ENCODE measurements at regions not wholly inside any gene's neighbourhood (a gene's known extent, or its start where the extent isn't known, plus 50 kb on each side); places are given as distances from the start of the nearest gene placed in this dataset.

DNA sequence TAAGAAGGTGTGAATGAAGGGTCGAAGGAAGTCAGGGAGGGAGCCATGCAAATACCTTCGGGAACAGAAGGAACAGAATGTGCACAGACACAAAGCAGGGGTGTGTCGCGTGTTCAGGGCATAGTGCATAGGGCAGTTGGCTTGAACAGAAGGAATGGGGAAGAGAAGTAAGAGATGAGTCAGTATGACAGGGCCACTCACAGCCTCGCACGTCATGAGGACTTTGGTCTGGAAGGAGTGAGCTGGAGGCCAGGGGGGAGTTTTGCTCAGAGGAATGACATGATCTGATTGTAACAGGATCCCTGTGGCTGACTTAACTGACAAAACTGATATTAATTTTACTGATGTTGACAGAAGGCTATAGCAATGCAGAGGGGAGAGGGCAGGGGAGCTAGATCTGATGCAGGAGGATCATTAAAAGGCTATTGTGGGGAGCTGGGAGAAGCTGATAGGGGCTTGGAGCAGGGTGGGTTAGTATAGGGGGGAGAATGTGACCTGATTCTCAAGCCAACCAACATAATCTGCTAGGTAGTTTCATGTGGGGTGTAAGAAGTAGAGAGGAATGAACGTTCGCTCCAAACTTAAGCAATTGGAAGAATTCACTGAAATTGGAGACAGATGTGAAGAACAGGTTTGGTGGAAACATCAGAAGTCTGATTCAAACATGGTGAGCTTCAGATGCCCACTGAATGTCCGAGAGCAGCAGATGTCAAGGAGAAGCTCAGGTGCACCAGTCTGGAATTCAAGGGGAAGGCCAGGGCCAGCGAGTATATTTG, 60.4 kb upstream of the COPS8 start:
- H2BK5ac ChIP-seq (ENCODE audit: low read depth, low read length): no peak overlapping the region
- no peak overlapping the region for H2AK5ac ChIP-seq (ENCODE audit: low read depth, low read length)
- no peak overlapping the region for H2BK12ac ChIP-seq (ENCODE audit: low read depth, low read length)
- no peaks in the 10 kb centered on the region for H3K79me2 ChIP-seq (ENCODE audit: control insufficient read depth in 1 of 2, insufficient read depth in 2 of 2, low read length in 2 of 2)
- H3K27ac ChIP-seq (ENCODE audit: low read depth, low read length): no peak overlapping the region
- H3K23me2 ChIP-seq (ENCODE audit: low read depth, low read length): no peaks in the 10 kb centered on the region
- no peak overlapping the region for H2BK20ac ChIP-seq (ENCODE audit: low read length)
- no peak overlapping the region for H3K18ac ChIP-seq (ENCODE audit: extremely low read depth, low read length)
- H3K9me3 ChIP-seq (ENCODE audit: insufficient read depth in 2 of 2, low read depth in 1 of 2, low read length in 1 of 2): peaks cover 0 to 7% of the 10 kb centered on the region in 2 experiments; a peak in 2 of 4 replicates
- no peak overlapping the region for H3K4me2 ChIP-seq (ENCODE audit: insufficient read depth in 1 of 2, low read depth in 2 of 2, low read length in 2 of 2)
- no peak overlapping the region for H3K9ac ChIP-seq (replicated peaks in 1 of 4; ENCODE audit: extremely low read depth in 1 of 4, low read depth in 3 of 4, low read length in 3 of 4)
- no peak overlapping the region for H2BK120ac ChIP-seq (replicated peaks; ENCODE audit: low read depth, low read length)
- no peaks in the 10 kb centered on the region; a peak in 2 of 7 replicates for H3K27me3 ChIP-seq (replicated peaks in 1 of 4; ENCODE audit: control insufficient read depth in 3 of 4, extremely low read depth in 1 of 4, insufficient read depth in 3 of 4, low read length in 3 of 4)
- DNase-seq (ENCODE audit: low read depth in 1 of 2, low spot score in 2 of 2) (no peak), FAIRE-seq (no peak)
- no peak overlapping the region for H3K4ac ChIP-seq (replicated peaks; ENCODE audit: insufficient read length, low read depth, low read length)
- no peak overlapping the region for H4K91ac ChIP-seq (replicated peaks; ENCODE audit: insufficient read length, low read length)
- H3K23ac ChIP-seq (ENCODE audit: insufficient read length): no peak overlapping the region
- no peaks in the 10 kb centered on the region for H3K79me1 ChIP-seq (ENCODE audit: low read depth, low read length)
- 93% methylated on average over 10 of the region's 10 CpGs; no CpG with 5 or more reads in 1 of the 2 experiments for WGBS, 2 experiments (ENCODE audit: extremely low coverage in 1 of 2, insufficient coverage in 1 of 2, insufficient read length in 1 of 2, insufficient replicate concordance in 2 of 2, low coverage in 1 of 2, low lambda C conversion rate in 2 of 2, missing lambda C conversion rate in 1 of 2)
- POLR2A ChIA-PET (ENCODE audit: partially characterized antibody): no interaction called here
- no peak overlapping the region for H3K4me3 ChIP-seq (ENCODE audit: extremely low read depth in 1 of 4, insufficient read depth in 2 of 4, low read depth in 3 of 4, low read length in 4 of 4)
- no peak overlapping the region for H4K8ac ChIP-seq (ENCODE audit: extremely low read depth, insufficient read depth, low read length)
- no peak overlapping the region for H4K5ac ChIP-seq (ENCODE audit: insufficient read length, low read depth, low read length)
- H2AFZ ChIP-seq (ENCODE audit: low read length): no peak overlapping the region
- H3K14ac ChIP-seq (ENCODE audit: insufficient read length): no peak overlapping the region
- CTCF ChIA-PET (ENCODE audit: partially characterized antibody): interaction anchor here (1.0 to 5.0 kb wide), 7 partner anchors 9 to 682 kb away, joined by 3 to 36 read pairs (median 4); no protein-coding TSS in a partner anchor
- no peaks in the 10 kb centered on the region for H4K20me1 ChIP-seq (replicated peaks in 1 of 2; ENCODE audit: control insufficient read depth in 1 of 2, insufficient read depth in 2 of 2, low read length in 2 of 2)
- H2BK15ac ChIP-seq (ENCODE audit: low read length): no peak overlapping the region
- no peaks in the 10 kb centered on the region for H3K36me3 ChIP-seq (ENCODE audit: control insufficient read depth in 2 of 4, insufficient read depth in 4 of 4, low read length in 3 of 4)
- no peaks in the 10 kb centered on the region for H3K4me1 ChIP-seq (replicated peaks in 1 of 4; ENCODE audit: control insufficient read depth in 3 of 4, insufficient read depth in 4 of 4, low read length in 3 of 4)
- H3K56ac ChIP-seq (replicated peaks; ENCODE audit: insufficient read length, low read depth, low read length): no peak overlapping the region
- no peak for TF ChIP-seq CHD2 (IDR thresholded peaks at IDR 0.05; ENCODE audit: low read length)
- no peak for TF ChIP-seq KDM5A (IDR thresholded peaks at IDR 0.05; ENCODE audit: low read length)
- no peak for TF ChIP-seq NANOG (IDR thresholded peaks at IDR 0.05; ENCODE audit: insufficient read depth, low read depth, low read length, poor library complexity, severe bottlenecking)
- TF ChIP-seq POLR2AphosphoS5 (IDR thresholded peaks at IDR 0.05; ENCODE audit: low read depth, low read length): no peak
- no peak for TF ChIP-seq CBX8 (IDR thresholded peaks at IDR 0.05; ENCODE audit: borderline replicate concordance, low read depth, low read length)
- TF ChIP-seq, protein P1, sequence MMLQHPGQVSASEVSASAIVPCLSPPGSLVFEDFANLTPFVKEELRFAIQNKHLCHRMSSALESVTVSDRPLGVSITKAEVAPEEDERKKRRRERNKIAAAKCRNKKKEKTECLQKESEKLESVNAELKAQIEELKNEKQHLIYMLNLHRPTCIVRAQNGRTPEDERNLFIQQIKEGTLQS (IDR thresholded peaks at IDR 0.05; ENCODE audit: insufficient read depth, low read depth, low read length): no peak
- no peak for TF ChIP-seq TAF1 (IDR thresholded peaks at IDR 0.05; ENCODE audit: low read depth, low read length)
- TF ChIP-seq TBP (IDR thresholded peaks at IDR 0.05; ENCODE audit: low read depth, low read length): no peak
- TF ChIP-seq CTBP2 (IDR thresholded peaks at IDR 0.05; ENCODE audit: borderline replicate concordance, insufficient read depth, insufficient read length, low read length): no peak
- no peak for TF ChIP-seq SP2 (IDR thresholded peaks at IDR 0.05; ENCODE audit: low read length)
- TF ChIP-seq, protein P2, sequence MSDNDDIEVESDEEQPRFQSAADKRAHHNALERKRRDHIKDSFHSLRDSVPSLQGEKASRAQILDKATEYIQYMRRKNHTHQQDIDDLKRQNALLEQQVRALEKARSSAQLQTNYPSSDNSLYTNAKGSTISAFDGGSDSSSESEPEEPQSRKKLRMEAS (IDR thresholded peaks at IDR 0.05): no peak
- no peak for TF ChIP-seq RNF2 (IDR thresholded peaks at IDR 0.05; ENCODE audit: borderline replicate concordance, low read depth, low read length, missing control alignments, poor library complexity, severe bottlenecking)

All from H1 (cell line).